MM.1S (cell line): ENCODE measurements at regions not wholly inside any gene's neighbourhood (a gene's known extent, or its start where the extent isn't known, plus 50 kb on each side); places are given as distances from the start of the nearest gene placed in this dataset.

Experiments used
- DNase-seq: peaks from one replicate; pipeline ENCODE4 v3.0.0-alpha.2; 2015
- H2AFZ ChIP-seq: fragments of 300-600 bp; sonication (generic); 2 replicates; pipeline ENCODE4 v1.6.0; 2016; ENCODE audit warnings: antibody characterized with exemption, low read length
- H3F3A ChIP-seq: fragments of 300-600 bp; sonication (generic); 2 replicates; pipeline ENCODE4 v1.6.1; 2016; ENCODE audit warnings: mild to moderate bottlenecking, antibody characterized with exemption, low read length, moderate library complexity, mixed read lengths; ENCODE audit not compliant: insufficient read depth
- H3K27ac ChIP-seq: fragments of 300-600 bp; sonication (generic); 2 replicates; pipeline ENCODE4 v1.5.1; 2016; ENCODE audit warnings: mild to moderate bottlenecking, low read length
- H3K27me3 ChIP-seq: fragments of 300-600 bp; sonication (generic); replicated peaks from 2 replicates; pipeline ENCODE4 v1.6.0; 2016; ENCODE audit warnings: low read length; ENCODE audit not compliant: insufficient read depth
- H3K36me3 ChIP-seq: fragments of 300-600 bp; sonication (generic); replicated peaks from 2 replicates; pipeline ENCODE4 v1.6.1; 2016; ENCODE audit warnings: mild to moderate bottlenecking, low read length, mixed read lengths; ENCODE audit not compliant: insufficient read depth
- H3K4me1 ChIP-seq: fragments of 300-600 bp; sonication (generic); 2 replicates; pipeline ENCODE4 v1.6.1; 2016; ENCODE audit warnings: low read length, mixed read lengths
- H3K4me2 ChIP-seq: fragments of 300-600 bp; sonication (generic); 2 replicates; pipeline ENCODE4 v1.6.0; 2016; ENCODE audit warnings: low read depth, low read length
- H3K4me3 ChIP-seq: fragments of 300-600 bp; sonication (generic); 2 replicates; pipeline ENCODE4 v1.5.1; 2016; ENCODE audit warnings: low read length, mixed read lengths
- H3K79me2 ChIP-seq: fragments of 300-600 bp; sonication (generic); 2 replicates; pipeline ENCODE4 v1.6.1; 2016; ENCODE audit warnings: mixed run types, low read length, mixed read lengths
- H3K9ac ChIP-seq: fragments of 300-600 bp; sonication (generic); 2 replicates; pipeline ENCODE4 v1.6.1; 2016; ENCODE audit warnings: low read length, mixed read lengths
- H3K9me2 ChIP-seq: fragments of 300-600 bp; sonication (generic); replicated peaks from 2 replicates; pipeline ENCODE4 v1.6.1; 2016; ENCODE audit warnings: mild to moderate bottlenecking, low read length, mixed read lengths; ENCODE audit not compliant: insufficient read depth
- H3K9me3 ChIP-seq: fragments of 300-600 bp; sonication (generic); replicated peaks from 2 replicates; pipeline ENCODE4 v1.6.1; 2016; ENCODE audit warnings: mild to moderate bottlenecking, low read length, mixed read lengths; ENCODE audit not compliant: insufficient read depth
- H4K20me1 ChIP-seq: fragments of 300-600 bp; sonication (generic); 2 replicates; pipeline ENCODE4 v1.6.1; 2016; ENCODE audit warnings: mild to moderate bottlenecking, low read length, moderate library complexity, mixed read lengths; ENCODE audit not compliant: insufficient read depth
- EZH2 ChIP-seq: fragments of 300-600 bp; sonication (generic); optimal IDR thresholded peaks from 2 replicates; pipeline ENCODE3; 2017; ENCODE audit warnings: low read depth, mild to moderate bottlenecking, antibody characterized with exemption, low read length, mixed read lengths
- EZH2phosphoT487 ChIP-seq: fragments of 300-600 bp; sonication (generic); IDR thresholded peaks from 2 replicates; pipeline ENCODE4 v1.6.1; 2018; ENCODE audit warnings: antibody characterized with exemption, low read length
- TF ChIP-seq, protein P1 (sequence below): fragments of 300-600 bp; sonication (generic); IDR thresholded peaks from 2 replicates; pipeline ENCODE4 v1.5.1; 2016; ENCODE audit warnings: antibody characterized with exemption, low read length, mixed read lengths

GRCh38 chr6:62492192-62492822 lies 206.3 kb upstream of the KHDRBS2 start:
- Histone ChIP-seq H3K27ac (no peak overlapping the region), H3K27me3 (no peaks in the 10 kb centered on the region), H3K36me3 (no peaks in the 10 kb centered on the region), H3K4me1 (no peaks in the 10 kb centered on the region), H3K9me3 (no peaks in the 10 kb centered on the region), H2AFZ (no peak overlapping the region), H4K20me1 (no peaks in the 10 kb centered on the region), H3K4me3 (no peak overlapping the region), H3K9me2 (no peaks in the 10 kb centered on the region), H3K4me2 (no peak overlapping the region), H3K79me2 (no peaks in the 10 kb centered on the region), H3F3A (no peaks in the 10 kb centered on the region), H3K9ac (no peak overlapping the region)
- no peak for DNase-seq
- TF ChIP-seq, protein P1, sequence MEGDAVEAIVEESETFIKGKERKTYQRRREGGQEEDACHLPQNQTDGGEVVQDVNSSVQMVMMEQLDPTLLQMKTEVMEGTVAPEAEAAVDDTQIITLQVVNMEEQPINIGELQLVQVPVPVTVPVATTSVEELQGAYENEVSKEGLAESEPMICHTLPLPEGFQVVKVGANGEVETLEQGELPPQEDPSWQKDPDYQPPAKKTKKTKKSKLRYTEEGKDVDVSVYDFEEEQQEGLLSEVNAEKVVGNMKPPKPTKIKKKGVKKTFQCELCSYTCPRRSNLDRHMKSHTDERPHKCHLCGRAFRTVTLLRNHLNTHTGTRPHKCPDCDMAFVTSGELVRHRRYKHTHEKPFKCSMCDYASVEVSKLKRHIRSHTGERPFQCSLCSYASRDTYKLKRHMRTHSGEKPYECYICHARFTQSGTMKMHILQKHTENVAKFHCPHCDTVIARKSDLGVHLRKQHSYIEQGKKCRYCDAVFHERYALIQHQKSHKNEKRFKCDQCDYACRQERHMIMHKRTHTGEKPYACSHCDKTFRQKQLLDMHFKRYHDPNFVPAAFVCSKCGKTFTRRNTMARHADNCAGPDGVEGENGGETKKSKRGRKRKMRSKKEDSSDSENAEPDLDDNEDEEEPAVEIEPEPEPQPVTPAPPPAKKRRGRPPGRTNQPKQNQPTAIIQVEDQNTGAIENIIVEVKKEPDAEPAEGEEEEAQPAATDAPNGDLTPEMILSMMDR: no peak
- no peak for TF ChIP-seq EZH2phosphoT487
- TF ChIP-seq EZH2: no peak

DNA sequence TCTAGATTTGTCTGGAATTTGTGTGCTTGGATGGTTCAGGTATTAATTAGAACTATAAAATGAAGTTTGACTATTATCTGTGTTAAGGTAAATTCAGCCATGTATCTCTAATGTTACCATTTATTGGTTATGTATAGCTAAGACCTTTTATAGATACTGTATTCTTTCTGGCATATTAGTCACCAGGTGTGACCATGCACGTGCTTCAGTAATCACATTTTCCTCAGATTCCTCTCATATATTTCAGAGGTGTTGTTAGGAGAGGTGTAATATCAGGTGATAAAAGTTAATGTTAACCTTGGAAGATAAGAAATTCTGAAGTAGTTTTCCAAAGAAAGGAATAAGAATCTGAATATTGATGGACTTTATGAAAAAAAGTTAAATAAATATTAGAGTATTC lies 194.5 kb upstream of the KHDRBS2 start:
- Histone ChIP-seq H4K20me1 (no peaks in the 10 kb centered on the region), H3K4me2 (no peak overlapping the region), H3K9ac (no peak overlapping the region), H3K27ac (no peak overlapping the region), H3K4me3 (no peak overlapping the region), H3K36me3 (no peaks in the 10 kb centered on the region), H3K27me3 (no peaks in the 10 kb centered on the region), H2AFZ (no peak overlapping the region), H3K9me2 (no peaks in the 10 kb centered on the region), H3K79me2 (no peaks in the 10 kb centered on the region), H3K9me3 (no peaks in the 10 kb centered on the region), H3K4me1 (no peaks in the 10 kb centered on the region), H3F3A (no peaks in the 10 kb centered on the region)
- no peak for DNase-seq
- TF ChIP-seq EZH2: no peak
- TF ChIP-seq EZH2phosphoT487: no peak
- TF ChIP-seq, protein P1: no peak

GRCh38 chr6:62479697-62480220 lies 193.7 kb upstream of the KHDRBS2 start:
- Histone ChIP-seq H3K27me3 (no peaks in the 10 kb centered on the region), H3K4me1 (no peaks in the 10 kb centered on the region), H3K79me2 (no peaks in the 10 kb centered on the region), H3K4me2 (no peak overlapping the region), H3K27ac (no peak overlapping the region), H2AFZ (no peak overlapping the region), H3K4me3 (no peak overlapping the region), H3K9ac (no peak overlapping the region), H3K36me3 (no peaks in the 10 kb centered on the region), H3F3A (no peaks in the 10 kb centered on the region), H3K9me2 (no peaks in the 10 kb centered on the region), H3K9me3 (no peaks in the 10 kb centered on the region), H4K20me1 (no peaks in the 10 kb centered on the region)
- TF ChIP-seq EZH2 (no peak), EZH2phosphoT487 (no peak)
- TF ChIP-seq, protein P1: no peak
- DNase-seq: no peak
